ENCODE measurements at regions not wholly inside any gene's neighbourhood (a gene's known extent, or its start where the extent isn't known, plus 50 kb on each side); places are given as distances from the start of the nearest gene placed in this dataset.

DNA sequence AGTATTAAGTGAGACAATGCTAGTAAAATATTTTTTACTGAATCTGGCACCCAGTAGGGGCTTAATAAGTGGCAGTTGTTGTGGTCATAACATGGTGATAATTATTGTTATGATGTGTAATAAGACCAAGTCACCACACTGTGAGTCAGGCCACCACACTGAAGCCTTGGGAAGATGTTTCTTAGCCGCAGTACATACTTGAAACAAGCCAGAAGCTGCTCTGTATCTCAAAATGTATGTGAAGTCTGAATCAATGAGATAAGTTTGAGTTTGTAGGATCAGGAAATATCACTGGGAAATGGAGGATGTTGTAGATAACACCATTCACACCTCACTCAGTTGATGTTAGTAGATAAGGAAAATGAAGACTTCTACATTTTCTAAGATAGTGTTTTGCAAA lies 51.3 kb upstream of the PTPN3 start:
- no peak for DNase-seq

DNA sequence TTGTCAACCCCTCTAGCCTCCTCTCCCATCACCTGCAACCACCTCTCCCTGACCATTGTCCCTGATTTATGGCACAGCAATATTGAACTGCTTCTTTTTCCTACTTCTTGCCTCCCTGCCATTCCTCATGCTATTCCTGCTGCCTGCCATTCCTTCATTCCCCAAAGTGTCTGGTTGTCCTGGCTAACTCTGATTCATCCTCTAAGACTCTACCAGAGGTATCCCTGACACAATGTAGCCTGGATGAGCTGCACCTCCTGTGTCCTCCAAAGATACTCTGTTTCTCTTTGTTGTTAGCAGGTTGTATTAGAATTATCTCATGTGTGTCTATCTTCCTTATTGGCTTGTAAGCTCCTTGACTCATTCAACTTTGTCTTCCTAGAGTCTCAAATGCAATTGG lies 53.5 kb upstream of the PTPN3 start:
- no peak for DNase-seq

DNA sequence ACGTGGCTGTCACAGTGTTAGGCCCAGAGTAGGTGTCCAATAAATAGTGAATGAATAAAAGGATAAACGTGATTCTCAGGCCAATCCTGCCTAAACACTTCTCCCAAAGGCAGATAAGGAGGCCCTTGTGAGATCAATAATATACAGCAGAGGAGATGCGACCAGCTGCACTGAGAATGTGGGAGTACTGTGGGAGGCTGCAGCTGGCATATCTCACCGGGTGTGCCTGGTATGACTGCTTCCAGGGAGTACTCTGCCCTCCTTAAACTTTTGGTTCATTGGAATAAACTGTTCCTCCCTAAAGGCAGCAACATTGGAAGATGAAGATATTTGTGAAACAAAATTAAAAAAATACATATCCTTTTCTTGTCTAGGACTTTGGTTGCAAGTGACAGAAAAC lies 57.1 kb upstream of the PTPN3 start:
- DNase-seq, result no peak

DNA sequence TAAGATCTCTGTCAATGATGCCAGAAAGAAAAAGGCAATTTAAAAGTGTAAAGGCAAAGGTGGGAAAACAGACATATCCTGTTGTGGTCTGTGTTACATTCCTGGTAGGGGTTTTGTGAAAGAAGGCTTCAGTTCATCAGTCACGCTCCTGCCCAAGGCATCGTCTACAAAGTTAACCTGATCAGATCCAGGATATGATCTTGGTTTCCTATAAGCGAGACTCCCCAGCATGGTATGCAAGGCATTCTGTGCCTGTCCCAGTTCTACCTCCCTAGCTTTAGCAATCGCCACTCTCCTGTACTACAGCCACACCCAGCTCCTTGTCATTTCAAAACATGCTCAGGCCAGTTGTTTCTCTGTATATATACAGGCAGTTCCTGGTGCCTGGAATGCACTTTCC lies 58.0 kb upstream of the PTPN3 start:
- DNase-seq, result no peak

DNA sequence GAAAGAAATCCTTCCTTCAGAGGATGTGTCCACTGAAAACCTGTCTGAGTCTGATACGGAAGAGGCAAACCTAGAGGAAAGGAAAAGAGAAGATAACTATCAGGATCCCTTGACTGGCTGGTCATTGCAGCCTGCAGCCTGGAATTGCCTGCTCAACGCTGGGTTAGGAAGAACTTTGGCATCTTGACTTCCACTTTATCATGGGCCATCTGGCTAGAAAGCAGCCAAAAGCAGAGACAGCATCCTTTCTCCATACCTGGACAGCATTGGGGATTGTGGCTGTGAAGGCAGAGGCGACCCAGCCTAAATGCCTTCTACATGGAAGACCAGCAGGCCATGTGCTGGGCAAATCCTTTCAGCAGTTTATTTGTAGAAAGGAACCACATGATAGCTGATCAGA lies 58.7 kb upstream of the PTPN3 start:
- no peak for DNase-seq

DNA sequence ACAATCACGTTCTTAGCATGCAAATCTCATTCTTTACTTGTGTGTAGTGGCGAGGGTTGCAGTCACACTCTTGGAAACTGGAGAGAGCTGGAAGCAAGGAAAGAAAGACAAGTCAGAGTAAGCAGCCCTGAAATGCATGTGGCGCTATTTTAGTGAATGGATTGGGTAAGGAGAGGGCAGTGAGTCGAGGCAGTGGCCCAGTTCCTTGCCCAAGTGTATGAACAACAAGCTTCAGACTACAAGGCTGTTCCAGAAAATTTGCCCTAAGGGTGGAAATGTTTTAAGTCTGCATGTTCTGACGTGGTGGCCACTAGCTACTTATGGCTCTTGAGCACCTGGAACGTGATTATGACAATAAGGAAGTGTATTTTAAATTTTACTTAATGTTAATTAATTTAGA lies 59.4 kb upstream of the PTPN3 start:
- no peak for DNase-seq

DNA sequence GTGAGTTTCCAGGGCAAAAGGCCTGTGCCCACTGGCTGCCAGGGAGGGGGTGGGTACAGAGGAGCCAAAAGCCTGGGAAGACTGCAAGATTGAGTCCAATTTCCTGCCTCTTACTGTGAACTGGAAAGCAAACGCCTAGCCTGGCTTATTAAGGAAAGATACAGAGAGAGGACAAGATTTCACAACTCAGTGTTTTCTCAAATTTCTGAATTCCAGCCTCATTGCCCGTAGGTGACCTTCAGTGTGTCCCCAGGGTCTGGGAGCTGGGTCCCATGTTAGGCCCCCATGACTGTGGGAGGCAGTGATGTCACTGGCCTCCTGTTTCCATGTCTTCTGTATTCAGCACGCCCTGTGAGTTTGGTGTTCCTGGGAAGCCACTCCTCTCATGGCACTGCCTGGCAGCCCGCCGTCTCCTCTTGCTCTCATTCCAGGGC lies 60.6 kb upstream of the PTPN3 start:
- DNase-seq, result no peak

DNA sequence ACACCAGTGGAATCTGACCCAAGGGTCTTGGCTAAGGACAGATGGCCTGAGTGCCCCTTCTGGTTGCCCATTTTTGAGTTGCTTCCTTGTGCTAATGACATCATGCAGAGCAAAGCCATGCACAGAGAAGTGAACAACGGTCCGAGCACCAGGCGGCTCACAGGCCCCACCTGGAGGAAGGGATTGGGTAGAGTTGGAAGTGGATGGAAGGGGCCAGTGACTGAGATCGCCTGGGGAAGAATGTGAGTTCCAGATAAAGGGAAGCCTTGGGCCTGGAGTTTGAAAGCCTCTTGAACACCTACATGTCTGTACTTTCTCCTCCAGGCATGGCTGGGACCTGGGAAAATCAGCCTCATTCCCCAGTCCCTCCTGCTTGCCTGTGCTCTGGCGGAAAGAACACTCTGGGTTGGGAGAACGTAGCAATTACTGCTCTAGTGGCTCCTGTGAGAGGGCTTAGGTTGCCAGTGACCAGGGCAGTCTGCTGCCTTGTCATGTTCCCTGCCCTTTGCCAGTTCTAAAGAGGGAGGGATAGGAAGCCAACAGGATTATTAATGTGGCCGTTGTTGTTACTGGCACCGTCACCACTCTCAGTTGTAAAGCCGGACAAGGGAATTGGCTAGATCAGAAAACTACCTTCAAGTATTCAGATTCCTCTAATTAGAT lies 62.5 kb upstream of the PTPN3 start:
- no peak for DNase-seq

DNA sequence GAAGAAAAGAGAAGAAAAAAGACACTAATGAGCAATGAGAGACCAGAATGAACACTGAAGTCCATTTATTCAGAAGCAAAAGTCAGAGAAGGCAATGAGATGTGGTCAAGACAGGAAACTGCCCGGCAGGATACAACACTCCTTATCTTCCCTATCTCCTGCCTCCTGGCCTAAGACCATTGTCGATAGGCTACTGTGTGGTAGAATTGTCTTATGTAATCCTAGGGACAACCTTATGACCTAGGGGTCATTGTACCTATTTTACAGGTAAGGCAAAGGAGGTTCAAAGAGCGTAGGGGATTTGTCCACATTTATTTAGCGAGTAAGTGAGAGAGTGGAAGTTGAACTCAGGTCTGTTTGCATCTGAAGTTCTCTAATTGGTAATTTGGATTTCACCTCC lies 63.0 kb upstream of the PTPN3 start:
- DNase-seq, result no peak

DNA sequence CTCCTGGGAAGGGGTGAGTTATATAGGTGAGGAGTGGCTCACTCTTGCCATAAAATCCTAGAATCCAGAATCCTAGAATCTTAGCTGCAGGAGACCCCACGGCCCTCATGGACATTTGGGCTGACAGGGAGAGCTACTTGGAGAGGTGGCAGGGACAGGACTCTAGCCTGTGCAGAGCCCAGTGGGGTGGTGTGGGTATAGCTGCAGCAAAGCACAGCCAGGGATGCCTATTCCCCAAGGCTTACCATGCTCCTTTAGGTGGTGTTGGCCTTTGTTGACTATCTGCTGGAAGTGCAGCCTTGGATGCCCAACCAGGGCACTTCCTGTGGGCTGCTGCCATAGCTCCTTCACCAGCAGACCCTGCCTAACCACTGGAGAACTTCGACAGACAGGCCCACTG lies 70.0 kb upstream of the PTPN3 start:
- DNase-seq, result no peak

DNA sequence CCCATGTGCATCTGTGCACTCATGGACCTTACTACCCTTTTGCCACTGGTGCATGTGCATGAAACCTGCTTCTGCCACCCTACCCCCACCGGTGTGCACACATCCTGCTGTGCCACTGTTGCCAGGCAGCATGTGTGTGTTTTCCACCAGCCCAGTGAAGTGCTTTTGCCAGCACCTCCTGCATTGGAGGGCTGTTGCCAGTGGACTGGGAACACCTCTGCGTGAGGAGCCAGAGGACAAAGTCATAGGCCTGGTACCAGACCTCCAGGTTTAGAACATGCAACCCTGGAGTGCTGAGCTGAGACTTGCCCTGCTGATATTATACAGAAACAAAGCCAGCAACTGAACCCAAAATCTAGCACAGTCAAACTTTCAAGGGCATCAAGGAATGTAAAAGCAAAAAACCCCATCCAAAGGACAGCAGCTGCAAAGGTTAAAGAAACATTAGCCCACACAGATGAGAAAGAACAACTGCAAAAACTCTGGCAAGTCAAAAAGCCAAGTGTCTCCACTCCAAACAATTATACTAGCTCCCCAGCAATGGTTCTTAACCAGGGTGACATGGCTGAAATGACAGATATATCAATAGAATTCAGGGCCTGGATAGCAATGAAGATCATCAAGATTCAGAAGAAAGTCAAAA lies 70.6 kb upstream of the PTPN3 start:
- DNase-seq, result no peak

DNA sequence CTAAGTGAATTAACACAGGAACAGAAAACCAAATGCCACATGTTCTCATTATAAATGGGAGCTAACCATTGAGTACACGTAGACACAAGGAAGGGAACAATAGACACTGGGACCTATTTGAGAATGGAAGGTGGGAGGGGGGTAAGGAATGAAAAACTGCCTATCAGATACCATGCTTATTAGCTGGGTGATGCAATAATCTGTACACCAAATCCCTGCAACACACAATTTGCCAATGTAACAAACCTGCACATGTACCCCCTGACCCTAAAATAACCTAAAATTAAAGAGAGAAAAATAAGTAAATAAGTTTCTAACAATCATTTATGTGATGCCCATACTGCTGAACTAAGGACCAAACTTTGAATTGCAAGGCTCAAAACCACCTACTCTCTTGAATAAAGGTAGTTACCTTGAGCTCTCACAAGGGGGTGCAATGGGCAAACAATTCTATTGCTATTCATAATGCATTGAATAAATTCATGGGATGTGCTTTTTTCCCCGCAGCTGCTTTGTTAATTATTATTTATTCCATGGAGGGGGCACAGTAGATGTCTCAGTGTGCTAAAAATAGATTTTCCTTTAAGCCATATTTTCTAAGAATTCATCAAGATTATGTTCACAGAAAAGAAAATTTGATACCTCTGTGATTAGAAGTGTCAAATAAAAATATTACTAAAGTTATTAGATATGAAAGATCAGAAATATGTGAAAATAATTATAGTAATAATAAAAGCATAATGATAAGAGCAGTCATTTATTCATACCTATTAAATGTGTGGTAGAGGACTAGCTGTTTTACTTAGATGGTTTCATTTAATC lies 76.2 kb upstream of the PTPN3 start:
- DNase-seq, result peak; percentile 30

DNA sequence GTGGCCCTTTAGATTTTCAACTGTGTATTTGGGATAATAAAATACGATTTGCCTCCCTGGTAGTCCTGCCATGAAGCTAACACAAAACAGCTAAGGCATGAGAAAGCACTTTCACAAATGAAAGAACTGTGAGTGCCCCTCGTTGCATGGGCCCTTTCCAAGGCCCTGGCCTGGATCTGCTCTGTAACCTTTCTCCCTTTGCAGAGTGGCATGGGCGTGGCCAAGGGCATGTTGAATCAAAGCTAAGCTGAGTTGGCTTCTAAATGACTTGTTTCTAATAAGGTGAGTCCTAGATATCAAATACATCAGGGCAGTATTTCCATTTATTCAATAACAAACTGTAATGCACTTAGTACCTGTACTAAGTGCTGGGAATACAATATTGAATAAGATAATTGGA lies 78.7 kb upstream of the PTPN3 start:
- no peak for DNase-seq

DNA sequence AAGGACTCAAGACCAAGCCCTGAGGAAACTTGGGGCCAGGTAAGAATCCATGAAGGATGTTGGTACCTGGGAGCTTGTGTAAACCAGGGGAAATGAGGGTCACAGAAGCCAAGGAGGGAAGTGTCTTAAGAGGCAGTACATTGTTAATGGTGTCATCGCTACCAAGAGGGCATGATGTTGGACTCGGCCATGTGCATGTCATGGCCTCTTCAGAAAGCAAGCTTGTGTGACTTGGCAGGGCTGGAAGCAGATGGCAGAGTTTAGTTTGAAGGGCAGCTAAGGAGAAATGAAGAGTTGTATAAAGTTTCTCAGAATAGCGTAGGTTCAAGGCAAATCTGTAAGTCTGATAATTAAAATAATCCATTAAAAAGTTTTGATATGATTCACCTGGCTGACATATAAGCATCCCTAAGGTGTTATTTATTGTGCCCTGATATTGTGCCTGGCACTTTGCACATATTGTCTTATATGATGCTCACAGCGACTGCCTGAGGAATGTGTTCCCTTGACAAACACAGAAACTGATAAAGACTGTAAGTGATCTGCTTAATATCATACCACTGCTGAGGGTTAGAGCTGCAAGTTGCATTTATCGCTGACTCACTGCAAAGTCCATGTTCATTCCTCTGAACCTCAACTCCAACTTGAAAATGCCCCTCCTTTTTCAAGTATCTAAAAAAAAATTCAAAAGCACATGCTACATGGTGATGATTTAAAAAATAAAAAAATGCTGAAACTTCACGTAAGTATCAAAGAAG lies 81.3 kb upstream of the PTPN3 start:
- no peak for DNase-seq

DNA sequence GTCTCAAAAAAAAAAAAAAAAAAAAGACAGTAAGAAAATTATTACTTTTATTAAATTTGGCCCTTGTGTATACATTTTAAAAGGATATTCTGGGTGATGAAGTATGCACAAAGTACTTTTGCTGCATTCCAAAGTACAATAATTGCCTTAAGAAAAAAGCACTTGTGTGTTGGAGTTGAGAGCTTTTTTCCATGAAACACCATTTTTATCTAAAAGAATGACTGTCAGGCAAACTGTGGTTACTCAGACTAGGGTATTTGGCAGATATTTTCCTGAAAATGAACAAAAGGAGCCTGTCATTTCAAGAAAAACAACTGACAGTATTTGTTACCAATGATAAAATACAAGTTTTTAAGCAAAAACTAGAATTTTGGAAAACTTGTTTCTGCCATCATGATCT lies 84.3 kb upstream of the PTPN3 start:
- DNase-seq, result no peak

DNA sequence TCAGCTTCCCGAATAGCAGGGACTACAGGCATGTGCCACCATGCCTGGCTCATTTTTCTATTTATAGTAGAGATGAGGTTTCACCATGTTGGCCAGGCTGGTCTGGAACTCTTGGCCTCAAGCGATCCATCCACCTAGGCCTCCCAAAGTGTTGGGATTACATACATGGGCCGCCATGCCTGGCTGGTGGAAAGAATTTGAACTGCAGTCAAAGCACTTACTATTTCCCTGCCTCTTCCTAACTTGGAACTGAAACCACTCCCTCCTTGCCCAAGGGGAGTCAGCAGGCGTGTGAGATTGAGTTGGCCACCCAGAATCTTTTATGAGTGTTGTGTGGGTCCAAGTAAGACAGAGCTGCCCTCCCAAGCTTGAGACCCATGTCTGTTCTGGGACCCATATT lies 86.1 kb upstream of the PTPN3 start:
- no peak for DNase-seq

DNA sequence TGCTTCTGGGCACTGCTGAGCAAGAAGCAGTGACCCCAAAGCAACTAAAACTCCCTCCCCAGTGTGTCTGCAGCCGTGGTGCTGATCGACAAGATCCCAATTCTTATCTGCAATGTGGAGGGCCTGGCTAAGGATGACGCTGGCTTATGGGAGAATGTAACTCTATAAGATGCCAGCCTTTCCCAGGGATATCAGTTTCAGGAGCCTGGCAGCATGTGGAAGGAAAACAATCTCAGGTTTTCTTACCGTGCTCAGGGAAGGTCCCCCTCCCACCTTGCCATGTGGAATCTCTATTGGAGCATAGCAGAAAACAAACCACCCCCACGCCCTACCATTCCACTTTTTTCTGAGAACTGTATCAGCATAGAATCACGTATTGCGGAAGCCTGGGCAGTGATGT lies 87.7 kb upstream of the PTPN3 start:
- no peak for DNase-seq

DNA sequence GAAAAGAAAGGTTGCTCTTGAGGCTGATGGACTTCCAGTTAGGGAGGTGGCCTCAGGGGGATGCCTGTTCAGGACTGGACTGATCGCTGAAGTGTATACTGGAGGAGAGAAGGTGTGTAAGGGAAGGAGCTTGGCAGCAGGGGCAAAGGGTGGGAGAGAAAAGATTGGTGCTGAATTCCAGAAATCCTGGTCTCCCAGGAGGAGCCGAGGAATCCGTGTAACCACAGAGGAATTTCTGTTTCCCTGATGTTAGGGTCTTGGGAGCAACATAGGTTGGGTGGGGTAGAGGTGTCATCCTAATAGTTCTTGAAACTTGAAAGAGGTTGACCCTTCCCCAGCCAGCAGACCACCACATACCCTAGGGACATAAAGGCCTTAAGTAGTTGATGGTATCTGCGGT lies 88.9 kb upstream of the PTPN3 start:
- DNase-seq, result no peak

DNA sequence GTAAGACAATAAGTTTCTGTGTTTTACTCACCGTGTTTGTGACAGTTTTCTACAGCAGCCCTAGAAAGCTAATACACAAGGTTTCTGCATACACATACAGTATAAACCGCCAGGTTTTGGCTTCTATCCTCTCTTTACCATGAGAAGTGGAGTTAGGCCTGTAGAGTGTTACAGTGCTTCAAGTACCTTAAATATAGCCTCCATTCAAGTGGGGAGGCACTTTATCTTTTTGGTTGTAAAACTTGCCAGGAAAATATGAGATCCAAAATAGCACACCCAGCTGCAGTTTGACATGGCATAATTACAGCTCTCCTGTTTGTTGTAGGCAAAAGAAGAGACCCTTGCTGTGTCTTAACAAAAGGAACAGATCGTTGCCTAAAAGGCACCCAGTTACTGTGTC lies 90.3 kb upstream of the PTPN3 start:
- no peak for DNase-seq

DNA sequence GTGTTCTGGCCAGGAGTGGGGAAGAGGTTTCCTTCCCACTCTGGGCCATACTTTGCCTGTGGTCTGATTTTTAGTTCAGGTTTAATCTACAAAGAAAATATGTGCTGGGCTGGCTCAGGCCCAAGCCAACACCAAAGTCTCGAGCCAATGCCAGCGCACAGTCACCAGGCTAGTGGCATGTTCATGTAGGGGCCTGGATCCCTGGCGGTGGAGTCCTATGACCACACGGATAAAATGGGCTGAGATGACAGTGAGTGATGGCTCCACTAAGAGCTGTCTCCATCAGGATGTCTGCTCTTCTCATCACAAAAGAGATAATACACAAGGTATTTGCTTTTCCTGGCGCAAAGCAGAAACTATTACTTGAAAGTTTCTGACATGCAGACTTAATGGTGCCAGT lies 92.9 kb upstream of the PTPN3 start:
- no peak for DNase-seq

DNA sequence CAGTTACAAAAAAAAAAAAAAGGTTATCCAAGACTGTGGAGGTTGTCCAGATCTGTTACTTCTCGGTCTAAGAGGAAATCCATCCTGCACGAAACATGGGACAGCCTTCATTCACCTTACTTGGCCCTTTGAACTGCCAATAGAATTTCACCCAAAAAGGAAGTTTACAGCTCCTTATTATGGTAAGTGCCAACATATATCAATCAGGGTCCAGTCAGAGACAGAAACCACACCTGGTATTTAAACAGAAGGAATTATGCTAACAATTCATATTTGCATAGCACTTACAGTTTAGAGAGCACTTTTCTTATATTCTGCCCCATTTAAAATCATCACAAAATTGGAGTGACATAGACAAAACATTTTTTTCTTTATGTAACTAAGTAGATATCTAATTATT lies 93.6 kb upstream of the PTPN3 start:
- no peak for DNase-seq

DNA sequence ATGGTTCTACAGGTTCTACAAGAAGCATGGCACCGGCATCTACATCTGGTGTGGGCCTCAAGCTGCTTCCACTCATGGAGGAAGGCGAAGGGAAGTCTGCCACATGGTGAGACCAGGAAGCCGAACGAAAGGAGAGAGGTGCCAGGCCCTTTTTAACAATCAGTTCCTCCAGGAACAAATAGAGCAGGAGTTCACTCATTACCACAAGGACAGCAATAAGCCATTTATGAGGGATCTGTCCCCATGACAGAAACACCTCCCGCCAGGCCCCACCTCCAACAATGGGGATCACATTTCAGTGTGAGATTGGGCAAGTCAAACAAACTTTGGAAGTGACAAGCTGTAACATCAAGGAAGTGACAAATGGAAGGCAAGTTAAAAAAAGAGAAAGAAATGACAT lies 95.5 kb upstream of the PTPN3 start:
- DNase-seq, result no peak

DNA sequence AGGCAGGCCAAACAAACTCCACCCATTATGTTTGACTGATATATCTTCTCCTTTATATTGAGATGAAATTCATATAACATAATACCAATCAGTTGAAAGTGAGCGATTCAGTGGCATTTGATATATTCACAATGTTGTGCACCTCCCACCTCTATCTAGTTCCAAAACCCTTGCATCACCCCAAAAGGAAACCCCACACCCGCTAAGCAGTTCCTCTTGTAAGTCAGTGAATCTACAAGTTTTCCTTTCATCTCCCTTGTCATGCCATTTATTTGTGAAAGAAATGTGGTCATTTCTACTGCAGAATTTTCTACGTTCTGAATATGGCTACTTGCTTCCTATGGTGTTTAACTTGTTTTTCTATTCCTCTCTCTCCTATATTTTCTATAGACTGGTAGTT lies 99.4 kb upstream of the PTPN3 start:
- DNase-seq, result no peak

DNA sequence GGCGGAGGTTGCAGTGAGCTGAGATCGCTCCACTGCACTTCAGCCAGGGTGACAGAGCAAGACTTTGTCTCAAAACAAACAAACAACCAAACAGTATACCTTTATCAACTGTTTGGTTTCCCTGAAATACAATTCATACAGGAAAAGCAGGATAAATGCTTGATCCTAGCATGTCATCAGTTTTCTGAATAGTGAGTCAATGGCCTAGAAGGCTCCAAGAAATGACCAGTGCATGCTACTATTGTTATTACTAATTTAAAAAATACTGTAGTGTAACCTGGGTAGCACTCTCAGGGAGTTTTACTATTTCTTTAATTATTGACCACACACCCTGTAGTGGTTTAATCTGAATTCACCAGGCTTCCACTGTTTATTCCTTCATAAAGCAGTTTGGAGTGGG lies 101.0 kb upstream of the PTPN3 start:
- DNase-seq, result no peak

All from NCI-H526 treated with DMSO at 0.1 percent for 48 hours (cell line).